Choroid plexus epithelial cell (primary cell): ENCODE measurements at regions not wholly inside any gene's neighbourhood (a gene's known extent, or its start where the extent isn't known, plus 50 kb on each side); places are given as distances from the start of the nearest gene placed in this dataset.

ENCODE experiments used
- DNase-seq: peaks from one replicate; pipeline ENCODE4 v3.0.0-alpha.2; 2010; ENCODE audit warnings: low read depth
- H3K4me3 ChIP-seq: 2 replicates; pipeline ENCODE4 v1.5.1; 2011; ENCODE audit warnings: low read depth, mild to moderate bottlenecking, control low read depth, low read length, moderate library complexity
- CTCF ChIP-seq: conservative IDR thresholded peaks from 2 replicates; pipeline ENCODE4 v1.5.1; 2011; ENCODE audit warnings: low read depth, mild to moderate bottlenecking, control low read depth, inconsistent platforms, low read length, moderate library complexity

- H3K4me3 ChIP-seq, result no peak overlapping the region
- peak; percentile 81 for DNase-seq
- no peak for TF ChIP-seq CTCF
Measured at GRCh38 chrX:68936608-68937007, 107.8 kb downstream of the EFNB1 start.

GRCh38 chrX:68936126-68936525, 107.3 kb downstream of the EFNB1 start:
- no peak overlapping the region for H3K4me3 ChIP-seq
- no peak for TF ChIP-seq CTCF
- no peak for DNase-seq

GRCh38 chrX:68935362-68935761, 106.5 kb downstream of the EFNB1 start:
- TF ChIP-seq CTCF, result no peak
- no peak for DNase-seq

GRCh38 chrX:68934922-68935321, 106.1 kb downstream of the EFNB1 start:
- no peak overlapping the region for H3K4me3 ChIP-seq
- no peak for TF ChIP-seq CTCF
- no peak for DNase-seq

More at GRCh38 chrX:68935362-68935761, 106.5 kb downstream of the EFNB1 start:
- no peak overlapping the region for H3K4me3 ChIP-seq

- H3K4me3 ChIP-seq, result no peak overlapping the region
- DNase-seq, result no peak
- TF ChIP-seq CTCF, result no peak
Measured at GRCh38 chrX:68934421-68934820, 105.6 kb downstream of the EFNB1 start.

- TF ChIP-seq CTCF, result no peak
- DNase-seq, result no peak
- H3K4me3 ChIP-seq, result no peak overlapping the region
Measured at GRCh38 chrX:68932611-68933010, 103.8 kb downstream of the EFNB1 start.

- H3K4me3 ChIP-seq, result no peak overlapping the region
- TF ChIP-seq CTCF, result no peak
- DNase-seq, result no peak
Measured at GRCh38 chrX:68931345-68931744, 102.5 kb downstream of the EFNB1 start.
